MM.1S (cell line): ENCODE measurements at regions not wholly inside any gene's neighbourhood (a gene's known extent, or its start where the extent isn't known, plus 50 kb on each side); places are given as distances from the start of the nearest gene placed in this dataset.

Experiments used
- EZH2 ChIP-seq: fragments of 300-600 bp; sonication (generic); optimal IDR thresholded peaks from 2 replicates; pipeline ENCODE3; 2017; ENCODE audit warnings: low read depth, mild to moderate bottlenecking, antibody characterized with exemption, low read length, mixed read lengths
- TF ChIP-seq, protein P1 (sequence below): fragments of 300-600 bp; sonication (generic); IDR thresholded peaks from 2 replicates; pipeline ENCODE4 v1.5.1; 2016; ENCODE audit warnings: antibody characterized with exemption, low read length, mixed read lengths

DNA sequence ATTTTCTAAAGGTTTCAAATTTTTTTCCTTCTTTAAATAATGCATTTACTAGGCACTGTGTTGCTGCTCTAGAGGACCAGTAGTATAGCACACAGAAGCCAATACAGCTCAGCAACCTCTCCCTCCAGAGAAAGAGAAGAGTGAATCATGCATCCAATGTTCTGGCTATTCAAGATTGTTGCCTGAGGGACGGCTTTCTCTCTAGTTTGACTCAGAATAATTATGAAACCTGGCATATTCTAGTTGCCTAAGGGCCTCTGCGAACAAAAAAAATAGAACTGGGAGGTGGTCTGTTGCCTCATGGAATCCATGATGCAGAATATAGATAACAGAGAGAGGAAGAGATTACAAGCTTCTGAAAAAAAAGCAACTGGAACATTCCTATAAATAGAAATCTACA lies 1233.3 kb upstream of the PABPC4L start:
- TF ChIP-seq, protein P1, sequence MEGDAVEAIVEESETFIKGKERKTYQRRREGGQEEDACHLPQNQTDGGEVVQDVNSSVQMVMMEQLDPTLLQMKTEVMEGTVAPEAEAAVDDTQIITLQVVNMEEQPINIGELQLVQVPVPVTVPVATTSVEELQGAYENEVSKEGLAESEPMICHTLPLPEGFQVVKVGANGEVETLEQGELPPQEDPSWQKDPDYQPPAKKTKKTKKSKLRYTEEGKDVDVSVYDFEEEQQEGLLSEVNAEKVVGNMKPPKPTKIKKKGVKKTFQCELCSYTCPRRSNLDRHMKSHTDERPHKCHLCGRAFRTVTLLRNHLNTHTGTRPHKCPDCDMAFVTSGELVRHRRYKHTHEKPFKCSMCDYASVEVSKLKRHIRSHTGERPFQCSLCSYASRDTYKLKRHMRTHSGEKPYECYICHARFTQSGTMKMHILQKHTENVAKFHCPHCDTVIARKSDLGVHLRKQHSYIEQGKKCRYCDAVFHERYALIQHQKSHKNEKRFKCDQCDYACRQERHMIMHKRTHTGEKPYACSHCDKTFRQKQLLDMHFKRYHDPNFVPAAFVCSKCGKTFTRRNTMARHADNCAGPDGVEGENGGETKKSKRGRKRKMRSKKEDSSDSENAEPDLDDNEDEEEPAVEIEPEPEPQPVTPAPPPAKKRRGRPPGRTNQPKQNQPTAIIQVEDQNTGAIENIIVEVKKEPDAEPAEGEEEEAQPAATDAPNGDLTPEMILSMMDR: no peak
- no peak for TF ChIP-seq EZH2
